ENCODE measurements at regions not wholly inside any gene's neighbourhood (a gene's known extent, or its start where the extent isn't known, plus 50 kb on each side); places are given as distances from the start of the nearest gene placed in this dataset.

GRCh38 chr6:97654674-97655073 is 371.7 kb upstream of the MMS22L start:
- intact Hi-C loops (cut with DNase I; ENCODE audit: low total_unique reads): no loop called here
- H3K27ac ChIP-seq: no peak overlapping the region
- H3K9me3 ChIP-seq: no peaks in the 10 kb centered on the region
- no peaks in the 10 kb centered on the region for H3K4me1 ChIP-seq
- no peak overlapping the region for H3K4me3 ChIP-seq
- no peak for DNase-seq
- TF ChIP-seq, protein P1, sequence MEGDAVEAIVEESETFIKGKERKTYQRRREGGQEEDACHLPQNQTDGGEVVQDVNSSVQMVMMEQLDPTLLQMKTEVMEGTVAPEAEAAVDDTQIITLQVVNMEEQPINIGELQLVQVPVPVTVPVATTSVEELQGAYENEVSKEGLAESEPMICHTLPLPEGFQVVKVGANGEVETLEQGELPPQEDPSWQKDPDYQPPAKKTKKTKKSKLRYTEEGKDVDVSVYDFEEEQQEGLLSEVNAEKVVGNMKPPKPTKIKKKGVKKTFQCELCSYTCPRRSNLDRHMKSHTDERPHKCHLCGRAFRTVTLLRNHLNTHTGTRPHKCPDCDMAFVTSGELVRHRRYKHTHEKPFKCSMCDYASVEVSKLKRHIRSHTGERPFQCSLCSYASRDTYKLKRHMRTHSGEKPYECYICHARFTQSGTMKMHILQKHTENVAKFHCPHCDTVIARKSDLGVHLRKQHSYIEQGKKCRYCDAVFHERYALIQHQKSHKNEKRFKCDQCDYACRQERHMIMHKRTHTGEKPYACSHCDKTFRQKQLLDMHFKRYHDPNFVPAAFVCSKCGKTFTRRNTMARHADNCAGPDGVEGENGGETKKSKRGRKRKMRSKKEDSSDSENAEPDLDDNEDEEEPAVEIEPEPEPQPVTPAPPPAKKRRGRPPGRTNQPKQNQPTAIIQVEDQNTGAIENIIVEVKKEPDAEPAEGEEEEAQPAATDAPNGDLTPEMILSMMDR (IDR thresholded peaks at IDR 0.05): no peak
- no peak for TF ChIP-seq POLR2A (IDR thresholded peaks at IDR 0.05)
- H3K36me3 ChIP-seq (ENCODE audit: low read depth, missing control alignments): no peaks in the 10 kb centered on the region
- H3K27me3 ChIP-seq: no peaks in the 10 kb centered on the region
- 86 to 91% methylated on average over 3 of the region's 3 CpGs for WGBS, 2 donors

- no peak for DNase-seq
- intact Hi-C loops (cut with DNase I; ENCODE audit: low total_unique reads): no loop called here
- 36 to 64% methylated on average over 1 of the region's 1 CpG for WGBS, 2 donors
- H3K4me1 ChIP-seq: no peaks in the 10 kb centered on the region
- no peak overlapping the region for H3K4me3 ChIP-seq
- H3K27ac ChIP-seq: no peak overlapping the region
- TF ChIP-seq, protein P1 (IDR thresholded peaks at IDR 0.05): no peak
- no peak for TF ChIP-seq POLR2A (IDR thresholded peaks at IDR 0.05)
- no peaks in the 10 kb centered on the region for H3K27me3 ChIP-seq
- H3K36me3 ChIP-seq (ENCODE audit: low read depth, missing control alignments): no peaks in the 10 kb centered on the region
- H3K9me3 ChIP-seq: no peaks in the 10 kb centered on the region
Observed at GRCh38 chr6:97656236-97656635, 373.2 kb upstream of the MMS22L start.

DNA sequence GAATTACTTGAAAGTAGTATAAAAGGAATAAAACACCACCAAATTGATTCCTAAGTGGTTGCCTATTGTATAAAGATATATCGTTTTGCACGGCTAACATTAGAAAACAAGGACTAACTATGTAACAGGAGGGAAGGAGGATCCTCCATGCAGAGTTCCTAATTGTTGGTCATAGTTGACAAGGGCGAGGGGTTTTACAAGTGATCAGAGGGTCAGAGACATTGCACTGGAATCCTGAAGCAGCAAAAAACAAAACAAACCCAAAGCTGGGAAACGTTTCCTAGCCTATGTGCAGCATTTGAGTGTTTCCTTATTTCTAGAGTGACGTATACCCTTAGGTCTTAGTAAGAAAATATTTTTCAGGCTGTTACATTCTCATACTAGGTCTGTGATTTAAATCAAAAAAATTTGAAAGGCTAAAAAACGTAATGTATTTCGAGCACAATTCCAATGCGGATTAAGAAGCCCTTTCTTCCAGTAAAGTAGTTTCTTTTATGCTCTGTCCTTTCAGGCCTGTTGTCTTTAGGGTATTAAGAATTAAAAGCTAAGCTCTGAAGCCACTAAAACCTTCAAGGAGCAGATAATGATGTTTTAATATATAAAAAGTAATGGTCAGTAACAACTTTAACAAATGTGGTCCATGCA is 373.8 kb upstream of the MMS22L start:
- 68 to 75% methylated on average over 8 of the region's 8 CpGs for WGBS, 2 donors

GRCh38 chr6:97658090-97658489 is 375.1 kb upstream of the MMS22L start:
- no peak for DNase-seq
- H3K9me3 ChIP-seq: no peaks in the 10 kb centered on the region
- TF ChIP-seq, protein P1 (IDR thresholded peaks at IDR 0.05): no peak
- TF ChIP-seq POLR2A (IDR thresholded peaks at IDR 0.05): no peak
- no peaks in the 10 kb centered on the region for H3K36me3 ChIP-seq (ENCODE audit: low read depth, missing control alignments)
- intact Hi-C loops (cut with DNase I; ENCODE audit: low total_unique reads): no loop called here
- H3K27me3 ChIP-seq: no peaks in the 10 kb centered on the region
- no peak overlapping the region for H3K4me3 ChIP-seq
- H3K4me1 ChIP-seq: no peaks in the 10 kb centered on the region
- WGBS, 2 donors: 72 to 84% methylated on average over 1 to 2 of the region's 2 CpGs
- no peak overlapping the region for H3K27ac ChIP-seq

More for the DNA sequence above, 373.8 kb upstream of the MMS22L start:
- TF ChIP-seq, protein P1 (IDR thresholded peaks at IDR 0.05): no peak
- no peak for TF ChIP-seq POLR2A (IDR thresholded peaks at IDR 0.05)
- Histone ChIP-seq H3K9me3 (no peaks in the 10 kb centered on the region), H3K27me3 (no peaks in the 10 kb centered on the region), H3K4me3 (no peak overlapping the region), H3K4me1 (no peaks in the 10 kb centered on the region), H3K36me3 (ENCODE audit: low read depth, missing control alignments) (no peaks in the 10 kb centered on the region), H3K27ac (no peak overlapping the region)
- no peak for DNase-seq
- intact Hi-C loops (cut with DNase I; ENCODE audit: low total_unique reads): no loop called here

DNA sequence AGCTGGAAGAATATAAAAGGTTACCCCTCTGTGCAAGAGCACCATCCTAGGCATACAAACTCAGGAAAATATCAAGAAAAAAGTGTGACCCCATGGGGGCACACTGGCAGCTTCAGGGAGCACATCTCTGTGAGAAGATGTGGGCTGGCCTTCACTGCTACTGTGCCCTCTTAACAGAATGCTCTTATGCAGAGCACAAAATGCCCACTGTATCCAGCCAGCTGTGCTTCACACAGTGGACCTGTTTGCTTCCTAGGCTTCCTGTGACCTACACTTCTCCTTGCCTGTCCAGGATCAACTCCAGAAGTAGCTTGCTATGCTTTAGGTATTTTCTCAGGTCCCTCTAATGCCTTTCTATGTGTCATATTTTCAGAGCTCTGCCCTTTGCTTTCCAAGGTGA is 380.2 kb upstream of the MMS22L start:
- H3K36me3 ChIP-seq (ENCODE audit: low read depth, missing control alignments): no peaks in the 10 kb centered on the region
- no peaks in the 10 kb centered on the region for H3K27me3 ChIP-seq
- intact Hi-C loops (cut with DNase I; ENCODE audit: low total_unique reads): no loop called here
- no peaks in the 10 kb centered on the region for H3K4me1 ChIP-seq
- H3K9me3 ChIP-seq: no peaks in the 10 kb centered on the region
- no peak for TF ChIP-seq POLR2A (IDR thresholded peaks at IDR 0.05)
- TF ChIP-seq, protein P1 (IDR thresholded peaks at IDR 0.05): no peak
- H3K4me3 ChIP-seq: no peak overlapping the region
- H3K27ac ChIP-seq: no peak overlapping the region
- DNase-seq: no peak

Measured in testis (tissue), 2 donors.